Posterior vena cava (tissue), 2 donors: ENCODE measurements at regions not wholly inside any gene's neighbourhood (a gene's known extent, or its start where the extent isn't known, plus 50 kb on each side); places are given as distances from the start of the nearest gene placed in this dataset.

Experiments used
- DNase-seq: peaks from one replicate; pipeline ENCODE4 v3.0.0-alpha.2; 2020; ENCODE audit warnings: low spot score
- intact Hi-C, 2 donors: fragments of 100-400 bp; cut with DNase I; formaldehyde crosslinking; loops; one replicate each; pipeline versions ENCODE4 v1.14.1 to v1.14.2; 2022 to 2023
- donor health status: DM: yes; HTN: yes; CAD: no.
- donor health status: DM: yes; HTN: yes; CAD: no.

GRCh38 chr12:63326260-63326659 is 175.3 kb upstream of the AVPR1A start:
- no peak for DNase-seq

GRCh38 chr12:63325757-63326156 is 174.8 kb upstream of the AVPR1A start:
- intact Hi-C loops: no loop called here
- DNase-seq: no peak

More at GRCh38 chr12:63326260-63326659, 175.3 kb upstream of the AVPR1A start:
- intact Hi-C loops: no loop called here

DNA sequence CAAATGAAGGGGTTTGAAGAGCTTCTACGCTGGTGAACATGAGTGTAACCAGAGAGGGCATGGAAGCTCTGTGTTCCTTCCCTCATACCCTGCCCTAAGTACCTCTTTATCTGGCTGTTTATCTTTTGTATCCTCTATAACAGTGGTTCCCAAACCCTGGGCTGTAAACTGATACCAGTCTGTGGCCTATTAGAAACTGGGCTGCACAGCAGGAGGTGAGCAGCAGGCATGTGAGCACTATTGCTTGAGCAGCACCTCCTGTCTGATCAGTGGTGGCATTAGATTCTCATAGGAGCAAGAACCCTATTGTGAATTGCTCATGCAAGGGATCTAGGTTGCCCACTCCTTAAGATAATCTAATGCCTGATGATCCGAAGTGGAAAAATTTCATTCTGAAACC is 172.9 kb upstream of the AVPR1A start:
- intact Hi-C loops: no loop called here
- DNase-seq: no peak

DNA sequence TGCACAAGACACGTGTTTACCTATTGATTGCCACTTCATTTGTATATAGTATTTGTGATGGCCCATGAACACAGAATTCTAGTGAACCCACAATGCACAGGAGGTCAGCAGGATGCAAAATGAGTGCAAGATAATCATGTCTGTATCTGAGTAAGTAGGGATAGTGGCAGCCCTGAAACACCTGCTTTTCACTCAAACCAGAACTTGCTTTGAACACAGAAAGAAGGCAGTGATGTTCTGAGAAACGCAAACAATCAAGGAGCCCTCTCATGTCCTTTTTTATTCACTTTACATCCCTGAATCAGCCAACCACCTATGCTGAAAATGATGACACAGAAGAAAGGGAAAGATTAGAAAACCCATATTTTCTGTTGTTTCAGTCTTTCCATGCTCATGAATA is 170.4 kb upstream of the AVPR1A start:
- intact Hi-C loops: no loop called here
- no peak for DNase-seq

DNA sequence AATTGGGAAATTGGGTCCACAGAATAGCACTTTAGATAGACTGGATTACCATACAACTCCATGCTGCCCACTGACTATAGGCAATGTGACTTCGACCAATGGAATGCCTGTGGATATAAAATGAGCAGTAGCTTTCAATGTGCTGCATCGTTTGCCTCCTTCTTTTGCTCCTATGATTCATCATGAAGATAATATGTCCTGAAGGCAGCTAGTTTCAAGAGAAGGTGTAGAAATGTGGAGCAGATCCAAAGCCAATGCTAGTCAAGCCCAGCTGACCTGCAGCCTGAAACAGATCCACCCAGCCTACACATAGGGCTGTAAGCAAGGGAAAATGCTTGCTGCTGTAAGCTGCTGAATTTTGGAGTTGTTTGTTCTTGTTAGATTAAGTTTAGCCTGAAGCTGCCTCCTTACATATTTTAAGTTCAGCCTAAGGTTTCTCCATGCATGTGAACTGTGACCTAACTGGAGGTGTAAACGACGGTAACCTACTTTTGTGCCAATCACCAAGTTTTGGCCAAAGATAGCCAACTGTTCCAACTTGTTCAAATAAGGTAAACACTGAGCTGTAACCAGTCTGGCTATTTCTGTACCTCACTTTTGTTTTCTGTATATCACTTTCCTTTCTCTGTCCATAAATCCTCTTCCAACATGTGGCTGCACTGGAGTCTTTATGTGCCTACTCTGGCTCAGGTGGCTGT is 169.1 kb upstream of the AVPR1A start:
- intact Hi-C loops: no loop called here
- no peak for DNase-seq

DNA sequence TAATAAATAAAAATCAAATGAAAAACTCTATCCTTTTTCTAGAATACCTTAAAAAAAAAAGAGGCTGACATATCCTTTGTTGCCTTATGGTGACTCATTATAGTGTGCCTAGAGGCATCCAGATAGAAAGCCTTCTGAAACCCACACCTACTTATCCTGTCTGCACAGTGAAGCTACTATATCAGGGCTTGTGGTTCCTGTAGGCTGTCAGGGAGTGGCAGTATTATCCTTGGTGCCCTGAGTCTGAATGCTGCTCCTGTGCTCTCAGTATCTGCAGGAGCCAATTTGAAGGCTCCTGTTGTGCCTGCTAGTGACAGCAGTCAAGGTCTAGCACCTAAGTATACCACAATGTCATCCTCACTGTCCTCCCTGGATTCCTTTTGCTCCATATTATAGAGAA is 168.4 kb upstream of the AVPR1A start:
- no peak for DNase-seq
- intact Hi-C loops: no loop called here

GRCh38 chr12:63318933-63319332 is 167.9 kb upstream of the AVPR1A start:
- no peak for DNase-seq
- intact Hi-C loops: no loop called here

DNA sequence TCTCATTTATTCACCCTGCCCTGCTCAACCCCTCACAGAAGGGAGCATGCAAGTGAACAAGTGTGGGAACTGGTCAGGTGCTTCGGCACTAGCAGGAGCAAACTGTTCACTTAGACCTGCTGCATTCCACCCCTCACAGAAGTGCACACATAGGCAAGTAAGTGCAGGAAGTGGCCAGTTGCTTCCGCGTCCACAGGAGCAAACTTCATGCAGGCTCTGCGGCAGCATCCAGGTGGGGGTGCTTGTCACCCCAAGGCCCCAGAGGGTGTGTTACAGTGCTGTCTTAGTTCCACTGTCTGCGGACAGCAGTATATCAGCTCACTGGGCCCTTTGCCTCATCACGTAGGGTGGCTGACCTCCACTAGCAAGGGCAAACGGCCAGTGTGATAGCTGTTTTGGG is 167.3 kb upstream of the AVPR1A start:
- no peak for DNase-seq
- intact Hi-C loops: no loop called here

- no peak for DNase-seq
- intact Hi-C loops: no loop called here
Measured at GRCh38 chr12:63317880-63318279, 166.9 kb upstream of the AVPR1A start.

DNA sequence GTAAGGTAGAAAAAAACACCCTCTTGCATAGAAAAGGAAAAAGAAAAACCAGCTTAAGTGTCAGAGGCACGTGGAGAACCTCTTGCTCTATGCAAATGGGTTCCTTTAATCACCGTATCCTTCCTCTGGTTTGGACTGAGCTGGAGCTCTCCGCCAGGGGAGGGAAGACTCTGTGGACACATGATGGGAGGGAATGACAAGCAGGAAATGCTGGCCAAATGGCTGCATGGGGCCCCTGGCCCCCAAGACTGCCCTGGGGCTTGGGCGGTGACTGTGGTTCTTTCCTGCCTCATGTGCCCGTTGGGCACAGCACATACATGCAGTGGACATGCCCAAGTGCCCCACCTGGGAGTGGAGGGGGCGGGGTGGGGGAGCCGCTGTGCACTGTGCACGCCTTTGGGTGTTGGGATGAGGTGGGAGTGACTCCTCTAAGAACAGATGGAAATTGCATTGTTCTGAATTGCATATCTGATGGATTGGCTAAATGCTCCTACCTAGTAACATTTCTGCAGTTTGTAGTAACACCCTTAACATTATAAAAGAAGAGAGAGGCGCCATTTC is 166.4 kb upstream of the AVPR1A start:
- no peak for DNase-seq
- intact Hi-C loops: no loop called here

GRCh38 chr12:63313139-63313538 is 162.1 kb upstream of the AVPR1A start:
- no peak for DNase-seq
- intact Hi-C loops: no loop called here

DNA sequence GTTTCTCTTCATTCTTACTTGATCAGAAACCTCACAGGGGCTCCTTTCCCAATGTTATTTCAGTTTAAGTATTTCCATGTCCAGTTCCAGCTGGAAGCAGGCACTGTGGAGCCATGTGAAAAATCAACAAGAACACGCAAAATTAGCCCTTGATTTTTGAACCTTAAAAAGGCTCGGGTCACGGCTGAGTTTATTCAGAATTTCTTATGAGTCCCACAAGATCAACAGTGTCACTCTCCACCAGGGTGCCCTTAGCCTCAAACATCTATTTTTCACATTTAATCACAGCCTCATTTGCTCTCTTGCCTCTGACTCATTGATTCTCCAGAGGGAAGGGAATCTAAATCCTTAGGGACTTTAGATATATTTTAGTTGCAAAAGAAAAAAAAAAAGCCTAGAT is 157.7 kb upstream of the AVPR1A start:
- DNase-seq: no peak
- intact Hi-C loops: no loop called here

GRCh38 chr12:63307849-63308248 is 156.8 kb upstream of the AVPR1A start:
- DNase-seq: no peak
- intact Hi-C loops: no loop called here

DNA sequence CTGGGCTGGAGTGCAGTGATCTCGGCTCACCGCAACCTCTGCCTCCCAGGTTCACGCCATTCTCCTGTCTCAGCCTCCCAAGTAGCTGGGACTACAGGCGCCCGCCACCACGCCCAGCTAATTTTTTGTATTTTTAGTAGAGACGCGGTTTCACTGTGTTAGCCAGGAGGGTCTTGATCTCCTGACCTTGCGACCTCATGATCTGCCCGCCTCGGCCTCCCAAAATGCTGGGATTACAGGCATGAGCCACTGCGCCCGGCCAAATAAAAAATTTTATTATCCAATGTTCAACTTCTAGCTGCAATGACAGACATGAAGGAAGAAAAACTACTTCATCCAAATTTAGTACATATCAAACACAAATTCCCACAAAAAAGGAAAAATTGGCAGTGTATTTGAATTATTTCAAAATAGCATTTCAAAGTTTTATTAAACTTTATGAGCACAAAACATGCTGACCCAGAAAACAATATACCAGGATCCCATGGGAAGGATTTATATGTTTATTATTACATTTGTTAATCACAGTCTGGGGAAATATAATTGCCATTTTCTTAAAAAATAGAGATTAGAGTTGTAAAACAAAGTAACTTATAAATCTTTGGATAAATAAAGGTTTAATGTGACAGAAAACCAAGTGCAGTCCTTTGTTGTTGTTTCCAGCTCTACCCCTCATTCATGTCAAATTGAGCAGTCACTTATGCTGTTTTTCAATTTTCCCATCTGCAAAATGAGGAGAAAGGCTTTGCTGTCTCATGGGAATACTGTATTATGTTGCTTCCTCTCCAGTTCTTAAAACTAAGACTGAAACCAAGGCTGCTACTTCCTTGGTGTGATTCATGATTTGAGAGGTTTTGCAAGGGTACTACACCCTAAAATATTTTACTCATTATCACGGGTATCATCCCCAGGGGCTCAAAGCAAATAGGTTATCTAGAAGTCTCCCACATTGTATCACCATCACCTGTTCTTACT is 155.2 kb upstream of the AVPR1A start:
- intact Hi-C loops: no loop called here
- DNase-seq: no peak

DNA sequence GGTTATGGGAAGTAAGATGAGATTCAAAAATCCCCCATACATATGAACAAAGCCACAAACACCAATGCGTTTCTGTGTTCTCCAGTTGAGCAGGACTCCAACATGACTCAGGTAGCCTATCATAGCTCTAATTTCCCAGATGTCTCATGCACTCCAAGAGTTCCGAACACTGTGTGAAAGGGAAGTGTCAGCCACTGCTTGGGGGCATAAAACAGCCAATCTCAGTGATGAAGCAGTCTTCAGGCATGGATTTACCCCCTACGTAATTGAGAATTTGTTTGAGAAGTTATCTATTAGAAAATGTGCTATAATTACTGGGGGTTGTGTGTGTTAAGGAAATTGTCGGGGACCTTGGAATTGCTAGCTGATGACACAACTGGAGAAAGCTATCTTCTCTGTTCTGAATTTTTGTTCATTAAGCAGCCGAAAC is 153.9 kb upstream of the AVPR1A start:
- intact Hi-C loops: no loop called here
- DNase-seq: no peak

DNA sequence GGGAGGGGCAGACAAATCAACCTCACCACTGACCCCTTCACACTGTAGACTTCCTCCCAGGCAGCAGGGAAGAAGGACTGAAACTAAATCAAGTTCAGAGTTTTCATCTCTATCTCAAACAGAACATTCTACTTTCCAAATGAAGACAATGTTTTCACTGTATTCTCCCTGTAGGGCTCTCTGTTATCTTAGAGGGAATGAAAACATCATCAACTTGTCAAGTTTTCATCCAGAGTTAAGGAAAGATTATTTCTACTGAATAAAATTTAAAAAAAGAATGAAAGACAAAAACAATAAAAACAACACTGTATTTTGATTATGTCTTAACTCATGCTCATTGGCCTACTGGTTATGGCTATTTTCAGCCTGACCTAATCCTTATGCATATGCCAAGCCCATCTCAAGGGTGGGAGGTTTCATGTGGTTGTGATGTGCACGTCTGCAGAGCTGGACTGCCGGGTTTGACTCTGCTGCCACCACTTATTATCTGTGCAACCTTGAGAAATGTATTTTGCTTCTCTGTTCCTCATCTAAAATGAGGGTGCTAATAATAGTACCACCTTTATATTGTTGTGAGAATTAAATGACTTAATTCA is 152.0 kb upstream of the AVPR1A start:
- DNase-seq: no peak
- intact Hi-C loops: no loop called here

DNA sequence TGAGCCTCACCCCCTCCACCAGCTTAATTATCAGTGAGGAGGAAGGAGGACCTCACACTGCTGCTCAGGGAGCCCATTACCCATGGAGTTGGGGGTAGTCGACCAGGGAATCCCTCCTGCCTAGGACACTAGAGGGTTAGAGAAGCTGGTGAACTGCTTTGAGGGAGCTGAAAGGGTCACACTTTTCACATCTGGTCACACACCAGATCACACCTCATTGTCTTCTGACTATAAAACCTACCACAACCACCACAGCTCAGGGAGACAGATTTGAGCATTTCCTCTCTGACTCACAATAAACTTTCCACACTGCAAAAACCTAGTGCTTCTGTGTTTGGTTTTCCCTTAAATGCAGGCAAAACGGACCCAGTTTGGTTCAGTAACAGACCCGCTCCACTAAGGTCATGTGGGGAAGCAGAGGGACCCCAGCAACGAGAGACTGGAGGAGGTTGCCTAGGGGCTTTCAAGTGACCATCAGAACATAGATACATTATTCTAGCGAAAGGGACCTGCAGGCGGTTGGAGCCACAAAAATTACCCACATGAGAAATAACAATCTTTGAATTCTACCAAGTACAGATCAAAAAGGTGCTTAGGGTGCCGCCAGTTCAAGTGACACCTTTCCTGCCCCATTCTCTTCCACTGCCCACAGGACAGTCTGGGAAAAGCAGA is 151.4 kb upstream of the AVPR1A start:
- intact Hi-C loops: no loop called here
- no peak for DNase-seq

- no peak for DNase-seq
Measured at GRCh38 chr12:63301311-63301710, 150.3 kb upstream of the AVPR1A start.

GRCh38 chr12:63298386-63298930 is 147.5 kb upstream of the AVPR1A start:
- DNase-seq: no peak
- intact Hi-C loops: no loop called here

More at GRCh38 chr12:63301311-63301710, 150.3 kb upstream of the AVPR1A start:
- intact Hi-C loops: no loop called here
